Thyroid gland (tissue), 4 donors: ENCODE measurements at regions not wholly inside any gene's neighbourhood (a gene's known extent, or its start where the extent isn't known, plus 50 kb on each side); places are given as distances from the start of the nearest gene placed in this dataset.

ENCODE experiments used
- POLR2A ChIP-seq, 2 donors: fragments of 450-650 bp; IDR thresholded peaks; one replicate each; pipeline ENCODE4 v1.6.1; 2017; ENCODE audit warnings: antibody characterized with exemption in 2 of 2, mild to moderate bottlenecking in 2 of 2, moderate library complexity in 1 of 2
- TF ChIP-seq, protein P1 (sequence below), 6 experiments: fragments of 200-600 bp in 3 of 6; fragments of 450-650 bp in 3 of 6; sonication (generic) in 3 of 6; IDR thresholded peaks; one replicate each; pipeline ENCODE4 v1.5.1; 2016 to 2019; ENCODE audit warnings: antibody characterized with exemption in 6 of 6, mild to moderate bottlenecking in 2 of 6, inconsistent platforms in 1 of 6, moderate library complexity in 1 of 6

DNA sequence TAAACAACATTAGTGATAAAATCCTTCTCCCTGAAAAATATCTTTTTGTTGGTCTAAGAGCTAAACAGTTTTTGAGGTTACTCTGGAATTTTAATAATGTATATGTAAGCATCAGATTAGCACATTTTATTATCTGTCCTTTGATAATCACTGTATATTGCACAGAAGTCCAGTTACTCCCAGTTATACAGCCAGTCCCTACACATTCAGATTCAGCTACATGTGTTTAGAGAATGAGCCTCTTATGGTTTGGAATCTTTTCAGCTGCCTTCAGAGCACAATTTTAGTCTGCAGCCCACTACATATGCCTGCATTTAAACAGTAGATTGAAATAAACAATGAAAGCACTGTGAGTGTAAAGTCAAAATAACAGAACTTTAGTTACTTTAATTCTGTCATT is 438.2 kb downstream of the ARHGEF28 start:
- TF ChIP-seq, protein P1, sequence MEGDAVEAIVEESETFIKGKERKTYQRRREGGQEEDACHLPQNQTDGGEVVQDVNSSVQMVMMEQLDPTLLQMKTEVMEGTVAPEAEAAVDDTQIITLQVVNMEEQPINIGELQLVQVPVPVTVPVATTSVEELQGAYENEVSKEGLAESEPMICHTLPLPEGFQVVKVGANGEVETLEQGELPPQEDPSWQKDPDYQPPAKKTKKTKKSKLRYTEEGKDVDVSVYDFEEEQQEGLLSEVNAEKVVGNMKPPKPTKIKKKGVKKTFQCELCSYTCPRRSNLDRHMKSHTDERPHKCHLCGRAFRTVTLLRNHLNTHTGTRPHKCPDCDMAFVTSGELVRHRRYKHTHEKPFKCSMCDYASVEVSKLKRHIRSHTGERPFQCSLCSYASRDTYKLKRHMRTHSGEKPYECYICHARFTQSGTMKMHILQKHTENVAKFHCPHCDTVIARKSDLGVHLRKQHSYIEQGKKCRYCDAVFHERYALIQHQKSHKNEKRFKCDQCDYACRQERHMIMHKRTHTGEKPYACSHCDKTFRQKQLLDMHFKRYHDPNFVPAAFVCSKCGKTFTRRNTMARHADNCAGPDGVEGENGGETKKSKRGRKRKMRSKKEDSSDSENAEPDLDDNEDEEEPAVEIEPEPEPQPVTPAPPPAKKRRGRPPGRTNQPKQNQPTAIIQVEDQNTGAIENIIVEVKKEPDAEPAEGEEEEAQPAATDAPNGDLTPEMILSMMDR (IDR thresholded peaks at IDR 0.05) = no peak
- no peak for TF ChIP-seq POLR2A (IDR thresholded peaks at IDR 0.05)
